Medulla oblongata (tissue), 1 donor: ENCODE measurements at regions not wholly inside any gene's neighbourhood (a gene's known extent, or its start where the extent isn't known, plus 50 kb on each side); places are given as distances from the start of the nearest gene placed in this dataset.

Experiments
- DNase-seq: peaks from one replicate; pipeline ENCODE4 v3.0.0-alpha.2; 2015; ENCODE audit errors: extremely low spot score

DNA sequence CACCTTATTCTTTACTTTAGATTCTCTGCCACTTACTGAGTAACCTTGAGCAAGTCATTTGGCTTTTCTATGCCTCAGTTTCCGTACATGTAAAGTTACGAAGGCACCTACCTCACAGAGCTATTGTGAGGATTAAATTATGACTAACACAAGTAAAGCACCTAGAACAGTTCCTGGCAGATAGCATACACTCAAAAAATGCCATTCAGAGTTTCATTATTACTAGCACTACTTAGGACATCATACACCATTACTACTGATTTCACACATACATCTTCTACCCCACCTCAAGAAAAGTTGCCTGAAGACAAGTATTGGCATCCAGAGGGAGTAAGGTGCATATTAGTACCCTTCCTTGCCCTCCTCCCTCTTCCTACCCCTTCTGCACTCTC is 107.8 kb downstream of the OGFRL1 start:
- no peak for DNase-seq

DNA sequence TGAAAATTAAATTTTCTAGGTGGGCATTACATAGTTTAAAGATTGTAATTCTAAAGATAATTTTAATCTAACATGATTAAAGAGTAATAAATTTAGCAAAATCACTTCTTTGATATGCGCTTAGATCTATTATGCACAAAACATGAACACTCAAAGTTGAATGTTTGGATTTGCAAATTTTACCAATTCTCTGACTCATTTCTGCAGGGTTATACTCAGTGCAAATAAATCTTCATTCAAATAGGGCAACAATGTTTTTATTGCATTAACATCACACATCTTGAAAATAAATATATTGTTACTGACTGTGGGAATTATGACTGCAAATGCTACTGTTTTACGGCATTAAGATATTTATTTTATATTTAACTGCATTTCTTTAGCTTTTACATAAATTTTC is 110.7 kb downstream of the OGFRL1 start:
- no peak for DNase-seq

DNA sequence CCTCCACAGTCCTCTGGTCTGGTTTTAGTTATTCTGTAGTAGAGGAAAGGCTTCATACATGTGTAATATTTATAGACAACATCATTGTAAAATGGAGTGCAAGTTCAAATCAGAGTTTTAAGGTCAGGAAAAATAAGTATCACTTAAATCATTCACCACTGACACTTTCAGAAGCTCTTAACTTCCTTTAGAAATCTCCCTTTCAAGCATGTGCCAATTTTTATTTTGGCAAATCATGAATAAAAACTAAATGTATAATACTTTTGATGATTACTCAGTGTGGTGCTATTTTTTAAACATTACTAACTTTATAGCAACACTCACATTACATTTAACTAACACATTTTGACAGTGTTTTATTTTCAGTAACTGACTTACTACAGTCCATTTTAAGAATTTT is 112.2 kb downstream of the OGFRL1 start:
- no peak for DNase-seq

DNA sequence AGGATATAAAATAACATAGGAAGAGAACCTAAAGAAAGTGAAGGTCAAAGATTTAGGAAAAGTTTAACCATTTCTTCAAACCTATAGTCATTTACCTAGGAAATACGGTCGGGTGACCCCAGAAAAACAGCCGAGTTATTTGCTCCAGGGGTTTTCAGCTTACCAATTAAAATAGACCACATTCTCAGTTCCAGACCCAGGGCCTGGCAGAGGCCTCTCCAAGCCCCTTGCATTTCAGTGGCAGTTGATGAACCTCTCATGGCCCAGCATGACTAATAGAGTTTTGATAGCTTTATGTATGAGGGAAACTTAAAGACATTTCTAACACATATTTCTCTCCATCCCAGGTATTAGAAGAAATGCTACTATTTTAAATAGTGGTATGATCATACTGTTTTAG is 113.5 kb downstream of the OGFRL1 start:
- no peak for DNase-seq

DNA sequence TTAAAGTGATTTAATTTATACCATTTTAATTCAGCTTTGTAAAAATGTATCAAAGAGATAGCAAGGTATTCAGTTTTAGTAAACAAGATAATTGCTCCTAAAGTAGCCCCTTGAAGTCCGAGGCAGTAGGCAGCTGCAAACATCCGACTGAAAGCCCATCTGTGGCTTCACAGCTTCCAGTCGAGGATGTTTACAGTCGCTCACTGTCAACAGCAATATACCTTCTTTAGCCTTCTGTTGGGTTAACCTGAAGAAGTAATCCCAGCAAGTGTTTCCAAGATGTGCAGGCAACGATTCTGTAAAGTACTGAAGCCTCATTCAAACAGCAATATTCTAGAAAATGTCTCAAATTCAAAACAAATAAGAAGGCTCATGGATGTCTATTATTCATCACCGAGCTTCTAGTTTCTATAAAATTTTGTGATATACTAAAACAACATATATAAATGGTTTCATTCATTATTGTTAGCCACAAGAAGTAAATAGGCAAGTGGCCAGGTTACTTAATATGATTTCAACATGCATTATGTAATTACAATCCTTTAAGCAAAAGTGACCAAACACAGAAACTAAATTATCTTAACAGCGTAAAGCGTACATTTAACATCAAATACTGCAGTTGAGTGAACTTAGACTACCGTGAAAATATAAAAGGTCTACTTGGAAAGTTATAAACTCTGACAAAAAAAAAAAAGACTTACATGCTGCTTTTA is 115.0 kb downstream of the OGFRL1 start:
- DNase-seq, result no peak

DNA sequence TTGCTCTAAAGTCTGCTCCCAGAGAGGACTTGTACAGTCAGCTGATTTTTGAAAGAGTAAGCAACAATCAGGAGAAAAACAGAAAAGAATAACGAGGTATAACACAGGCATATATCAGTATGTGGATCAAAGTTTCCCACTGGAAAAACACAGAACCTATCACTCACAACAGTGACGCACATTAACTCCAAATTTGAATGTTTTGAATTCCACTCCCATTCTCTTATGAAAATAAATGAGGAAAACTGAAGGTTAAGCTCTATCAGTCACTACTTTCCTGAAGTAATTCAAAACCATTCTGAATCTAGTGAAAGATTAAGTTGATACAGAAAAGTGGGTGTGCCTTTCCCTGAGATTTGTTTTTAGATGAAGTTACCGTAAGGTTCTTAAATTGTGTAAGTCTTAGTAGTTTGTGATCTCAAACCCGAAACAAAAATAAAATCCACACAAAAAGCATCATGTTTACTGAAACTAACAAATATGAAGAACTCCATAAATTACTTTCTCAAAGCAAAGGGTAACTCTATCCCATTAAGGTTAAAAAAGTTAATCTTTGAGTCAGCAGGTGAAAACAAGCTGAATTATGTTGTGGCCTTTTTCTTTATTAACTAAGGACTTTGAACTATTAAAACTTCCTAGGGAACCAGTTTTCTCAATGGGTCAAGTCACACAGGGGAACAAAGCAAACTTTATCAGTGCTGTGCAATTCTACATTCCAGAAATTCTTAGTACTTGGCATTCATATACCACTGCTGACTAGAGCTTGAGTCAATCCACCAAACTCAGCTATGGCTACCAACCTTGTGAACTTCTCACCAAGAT is 115.7 kb downstream of the OGFRL1 start:
- no peak for DNase-seq

DNA sequence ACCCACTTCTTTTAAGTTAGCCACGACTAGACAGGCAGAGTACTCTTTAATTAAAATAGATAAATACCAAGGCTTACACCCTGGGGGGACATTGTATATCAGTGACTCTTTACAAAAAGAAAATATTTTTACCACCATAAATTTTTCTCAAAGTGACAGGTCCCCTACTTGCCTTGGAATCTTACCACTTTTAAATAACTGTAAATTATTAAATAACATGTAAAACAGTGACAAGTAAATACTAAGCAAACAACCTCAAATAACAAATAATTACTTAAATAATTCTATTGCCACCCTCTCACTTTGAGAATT is 116.3 kb downstream of the OGFRL1 start:
- DNase-seq, result no peak

DNA sequence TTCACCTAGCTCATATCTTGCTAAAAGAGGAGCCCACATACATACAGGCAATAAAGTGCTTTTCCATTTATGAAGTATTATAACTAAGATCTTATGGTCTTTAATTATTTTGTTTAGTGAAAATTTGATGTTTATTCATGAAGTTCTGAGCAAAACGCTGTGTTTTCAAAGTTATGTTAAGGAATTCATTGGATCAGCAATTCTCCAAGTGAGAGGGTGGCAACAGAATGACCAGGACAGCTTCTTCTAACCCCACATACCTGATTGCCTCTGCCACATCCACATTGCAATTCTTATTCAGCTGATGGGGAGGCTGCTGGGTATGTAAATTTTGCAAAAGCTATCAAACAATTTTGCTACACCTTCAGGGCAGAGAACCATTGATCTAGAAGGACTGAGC is 116.8 kb downstream of the OGFRL1 start:
- no peak for DNase-seq

DNA sequence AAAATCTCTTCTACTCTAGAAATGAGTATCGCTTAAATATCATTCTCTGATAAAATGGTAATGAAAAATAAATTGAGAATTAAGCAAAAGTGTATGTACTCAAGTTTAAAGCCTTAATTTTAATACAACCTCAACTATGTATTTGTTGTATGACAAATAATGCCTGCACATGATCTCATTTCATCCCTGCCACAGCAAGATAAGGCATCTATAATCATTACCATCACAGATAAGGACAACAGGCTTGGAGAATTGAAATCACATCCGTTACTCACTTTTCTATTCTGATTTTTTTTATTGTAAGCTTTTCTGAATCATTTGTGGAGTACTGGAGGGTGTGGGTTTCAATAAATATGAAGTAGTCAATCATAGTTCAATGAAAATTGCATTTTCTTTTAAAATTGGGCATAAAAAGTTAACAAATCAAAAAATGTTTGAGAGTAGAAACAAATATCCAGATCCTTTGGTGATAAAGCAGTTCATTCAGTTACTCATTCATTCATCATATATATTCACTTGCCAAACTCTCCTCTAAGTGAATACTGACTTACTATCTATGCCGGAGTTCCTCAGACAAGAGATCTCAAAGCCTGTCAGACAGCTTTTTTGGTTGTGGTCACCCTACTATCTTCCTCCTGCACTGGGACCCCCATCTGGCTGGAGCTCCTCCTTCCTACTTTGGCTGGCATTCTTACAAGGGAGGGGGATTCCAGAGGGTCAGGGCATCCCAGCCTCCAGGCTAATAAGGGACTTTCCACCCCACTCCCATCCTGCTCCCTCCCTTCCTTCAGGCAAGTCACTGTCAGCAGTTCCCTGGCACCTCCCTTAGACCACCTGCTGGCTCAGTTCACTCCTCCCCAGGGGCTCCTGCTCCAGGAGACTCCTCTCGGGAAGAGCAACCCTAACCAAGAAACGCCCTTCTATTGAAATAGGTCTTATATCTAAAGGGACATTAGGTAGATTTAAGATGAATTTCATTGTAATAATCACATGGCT is 118.6 kb downstream of the OGFRL1 start:
- no peak for DNase-seq

DNA sequence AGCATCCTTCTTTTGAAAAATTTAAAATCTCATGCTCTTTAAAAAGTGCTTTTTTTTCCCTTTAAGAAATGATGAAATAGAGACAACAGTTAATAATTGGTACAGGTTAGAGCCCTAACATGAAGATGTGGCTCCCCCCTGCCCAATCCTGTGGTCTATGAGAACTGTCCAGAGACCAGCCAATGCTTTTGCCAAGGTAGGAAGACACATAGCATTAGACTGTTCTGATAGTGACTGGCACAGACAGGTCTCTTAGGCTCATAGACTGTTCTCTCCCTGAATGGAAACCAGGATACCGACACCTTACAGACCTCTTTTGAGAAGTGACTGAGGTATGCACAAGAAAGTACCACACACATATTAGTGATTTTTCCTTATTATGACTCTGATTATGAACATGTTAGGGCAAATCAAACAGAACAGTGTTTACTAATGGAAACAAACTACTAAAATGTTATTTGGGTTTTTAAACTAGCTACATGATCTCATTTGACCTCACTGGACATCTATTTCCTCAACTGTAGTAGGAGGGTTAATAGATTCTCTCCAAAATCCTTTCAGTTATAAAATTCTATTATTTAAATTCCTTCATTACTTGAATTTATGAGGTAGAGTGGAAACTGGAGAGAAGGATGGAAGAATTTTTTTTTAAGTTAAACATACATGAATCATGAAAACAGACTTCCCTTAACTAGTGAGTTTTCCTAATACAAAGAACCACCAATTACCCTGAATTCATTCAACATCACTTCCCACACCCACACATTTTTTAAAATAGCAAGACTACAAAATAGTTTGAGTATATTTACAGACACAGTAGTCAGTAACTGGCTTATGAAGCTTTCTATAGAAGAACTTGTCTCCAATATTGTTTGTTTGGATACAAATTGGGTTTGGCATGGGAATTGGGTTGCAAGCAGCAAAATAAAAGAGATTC is 120.4 kb downstream of the OGFRL1 start:
- no peak for DNase-seq

DNA sequence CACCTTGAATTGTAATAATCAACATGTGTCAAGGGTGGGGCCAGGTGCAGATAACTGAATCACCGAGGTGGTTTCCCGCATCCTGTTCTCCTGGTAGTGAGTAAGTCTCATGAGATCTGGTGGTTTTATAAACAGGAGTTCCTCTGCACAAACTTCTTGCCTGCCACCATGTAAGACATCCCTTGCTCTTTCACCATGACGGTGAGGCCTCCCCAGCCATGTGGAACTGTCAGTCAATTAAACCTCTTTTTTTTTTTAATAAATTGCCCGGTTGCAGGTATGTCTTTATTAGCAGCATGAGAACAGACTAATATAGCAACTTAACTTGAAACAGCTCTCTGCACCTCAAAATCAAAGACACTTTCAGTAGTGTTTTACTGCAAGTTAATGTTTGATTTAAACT is 121.6 kb downstream of the OGFRL1 start:
- DNase-seq, result no peak

DNA sequence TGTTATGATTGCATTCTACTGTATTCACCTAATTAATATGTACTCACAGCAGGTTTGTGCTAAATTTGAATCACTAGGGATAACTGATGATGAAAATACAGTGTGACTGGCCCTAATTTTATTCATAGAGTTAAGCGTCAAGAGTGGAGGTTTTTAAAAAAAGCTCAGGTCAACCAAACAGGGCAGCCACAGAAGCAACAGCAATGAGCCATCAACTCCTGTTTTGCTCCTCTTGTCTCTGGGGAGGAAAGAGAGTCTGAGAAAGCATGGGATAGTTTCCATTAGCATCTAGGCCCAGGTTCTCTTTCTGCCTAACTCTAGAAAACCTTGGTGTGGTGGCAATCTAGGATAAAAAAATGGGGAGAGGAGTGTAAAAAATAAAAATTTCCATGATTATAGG is 122.1 kb downstream of the OGFRL1 start:
- DNase-seq, result no peak

DNA sequence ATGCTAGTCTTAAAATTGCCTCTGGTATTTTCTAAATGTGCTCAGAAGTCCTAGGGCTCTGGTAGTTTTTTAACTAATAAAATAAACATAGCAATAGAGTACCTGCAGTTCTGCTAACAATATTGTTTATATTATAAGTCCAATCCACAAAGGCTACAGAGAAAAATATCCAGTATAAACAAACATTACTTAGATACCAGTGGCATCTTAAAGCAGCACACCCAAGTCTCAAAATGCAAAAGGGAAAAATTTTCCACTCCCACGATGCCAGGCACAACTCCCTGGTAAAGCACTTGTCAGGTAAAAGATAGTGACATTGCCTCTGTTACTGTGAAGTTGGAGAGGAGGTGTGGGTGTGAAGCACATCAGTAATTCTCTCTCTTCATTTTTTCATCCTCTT is 123.3 kb downstream of the OGFRL1 start:
- DNase-seq, result no peak

DNA sequence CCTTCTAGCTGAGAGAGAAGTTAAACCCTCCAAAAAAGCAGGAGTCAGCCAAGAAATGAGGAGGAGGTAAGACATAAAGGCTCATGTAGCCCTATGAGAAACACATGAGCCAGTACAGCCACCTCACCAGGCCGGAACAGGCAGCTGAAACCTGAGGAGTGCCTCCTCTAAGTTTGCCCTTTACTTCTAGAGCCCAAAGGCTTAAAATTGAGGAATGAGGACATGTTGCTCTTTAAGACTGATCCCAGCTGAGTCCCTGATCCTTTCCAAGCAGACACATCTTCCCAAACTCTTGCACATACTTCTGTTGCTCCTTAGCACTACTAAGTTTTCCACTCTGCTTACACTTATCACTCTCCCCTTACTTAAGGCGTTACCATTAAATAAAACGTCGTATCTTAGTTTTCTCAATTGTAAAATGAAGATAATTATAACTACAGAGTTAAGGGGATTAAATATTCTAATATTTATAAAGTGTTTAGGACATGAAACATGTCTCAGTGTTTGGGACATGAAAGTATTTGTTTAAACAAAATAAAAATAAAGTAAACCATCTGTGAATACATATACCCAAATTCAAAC is 124.0 kb downstream of the OGFRL1 start:
- no peak for DNase-seq

DNA sequence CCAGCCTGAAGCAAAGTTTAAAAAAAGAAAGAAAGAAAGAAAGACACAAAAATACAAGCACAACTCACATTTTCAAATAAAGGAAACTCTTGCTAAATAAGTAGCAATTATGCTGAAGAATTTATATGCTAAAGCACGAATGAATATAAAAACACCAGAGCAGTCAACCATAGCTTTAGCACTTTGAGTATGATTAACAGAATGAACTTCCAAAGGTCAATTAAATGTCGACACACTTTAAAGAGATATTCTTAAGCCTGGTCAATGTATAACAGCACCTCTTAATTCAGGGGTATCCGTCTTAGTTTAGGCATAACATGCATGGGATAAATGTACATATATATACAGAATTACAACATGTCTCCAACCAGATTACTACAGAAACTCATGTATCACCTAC is 125.9 kb downstream of the OGFRL1 start:
- DNase-seq, result no peak

DNA sequence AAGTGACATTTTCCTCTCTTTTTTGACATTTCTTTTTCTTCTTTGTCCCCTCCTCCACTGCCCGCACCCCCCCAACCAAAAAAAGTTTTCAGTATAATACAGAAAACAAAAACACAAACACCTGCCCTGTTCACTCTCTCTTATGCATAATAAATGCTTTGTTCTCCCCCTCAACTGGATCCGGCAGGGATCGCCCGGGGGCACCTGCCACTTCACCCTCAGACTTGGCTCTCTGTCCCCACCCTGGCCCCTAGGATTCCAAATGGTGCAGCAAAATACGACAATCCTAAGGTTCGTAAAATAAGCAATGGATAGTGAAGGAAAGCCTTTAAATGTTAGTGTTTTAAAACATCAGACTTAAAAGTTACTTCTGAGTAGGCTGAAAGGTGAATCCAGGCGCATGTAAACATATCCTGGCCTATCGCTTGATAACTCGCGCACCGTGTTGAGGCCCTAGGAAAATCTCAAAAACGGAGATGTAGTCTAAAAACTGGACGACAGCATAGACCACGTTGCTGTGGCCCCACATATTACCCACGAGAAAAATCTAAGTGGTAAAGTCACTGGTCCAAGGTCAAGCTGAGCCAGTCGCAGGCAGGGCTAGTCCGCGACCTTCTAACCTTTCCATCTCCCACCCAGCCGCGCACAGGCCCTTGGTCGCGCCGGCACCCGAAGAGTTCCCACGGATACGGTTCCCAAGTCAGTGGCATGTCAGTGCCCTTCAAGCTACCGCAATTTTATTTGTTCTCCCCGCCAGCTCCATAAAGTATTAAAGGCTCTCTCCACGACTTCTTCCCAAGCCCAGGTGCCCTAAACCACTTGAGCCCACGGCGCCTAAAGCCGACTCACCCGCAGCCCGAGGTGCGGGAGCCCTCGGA is 130.8 kb downstream of the OGFRL1 start:
- DNase-seq, result no peak

DNA sequence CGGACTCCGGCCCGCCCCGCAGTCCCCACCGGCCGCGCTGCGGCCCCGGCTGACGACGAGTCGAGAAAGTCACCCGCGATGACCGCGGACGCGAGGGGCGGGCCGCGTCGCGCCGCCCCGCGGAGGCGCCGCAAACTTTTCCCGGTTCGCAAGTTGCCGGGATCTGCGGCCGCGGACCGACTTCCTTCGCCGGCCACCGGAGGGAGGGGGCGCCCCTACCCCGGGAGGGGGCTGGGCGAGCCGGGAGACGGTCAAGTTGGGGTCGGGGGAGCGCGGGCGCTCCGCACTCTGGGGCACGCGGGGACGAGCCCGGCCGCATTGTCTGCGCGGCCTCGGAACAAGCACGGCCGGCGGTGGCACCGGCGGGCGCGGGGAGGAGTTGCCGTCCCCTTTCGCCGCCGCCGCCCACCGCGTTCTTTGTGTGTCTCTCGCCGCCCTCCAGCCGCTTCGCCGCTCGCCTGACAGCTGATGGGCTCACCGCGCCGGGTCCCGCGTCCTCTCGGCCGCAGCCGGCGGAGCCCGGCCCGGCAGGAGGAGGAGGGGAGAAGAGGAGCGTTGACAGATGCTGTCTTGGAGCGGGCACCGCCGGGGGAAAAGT is 131.6 kb downstream of the OGFRL1 start:
- DNase-seq, result peak; percentile 62

DNA sequence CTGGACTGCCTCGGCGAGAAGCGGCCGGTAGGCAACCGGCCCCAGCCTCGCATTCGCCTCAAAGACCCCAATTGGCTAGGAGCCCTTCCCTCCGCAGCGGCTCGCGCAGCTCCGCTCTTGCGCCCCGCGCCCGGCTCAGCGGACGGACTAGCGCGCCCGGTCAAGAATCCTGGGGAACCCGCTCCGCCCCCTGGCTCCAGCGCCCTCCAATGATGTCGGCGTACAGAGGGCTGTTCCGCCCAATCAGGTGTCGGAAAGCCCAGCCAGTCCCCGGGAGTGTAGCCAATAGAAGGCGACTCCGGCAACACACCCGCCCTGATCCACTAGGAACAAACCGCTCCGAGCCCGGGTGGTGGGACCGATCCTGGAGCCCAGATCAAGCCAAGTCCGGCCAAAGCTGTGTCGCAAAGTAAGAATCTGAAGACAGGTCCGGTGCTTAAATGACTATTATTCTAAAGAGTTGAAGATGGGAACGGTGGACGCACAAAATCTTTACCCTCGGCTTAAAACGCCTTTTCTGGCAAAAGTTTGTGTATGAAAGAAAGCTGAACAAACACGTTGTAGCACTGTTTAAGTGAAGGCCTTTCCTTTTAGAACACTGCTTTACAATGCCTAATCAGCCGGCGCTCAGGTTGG is 132.2 kb downstream of the OGFRL1 start:
- DNase-seq, result peak; percentile 98

DNA sequence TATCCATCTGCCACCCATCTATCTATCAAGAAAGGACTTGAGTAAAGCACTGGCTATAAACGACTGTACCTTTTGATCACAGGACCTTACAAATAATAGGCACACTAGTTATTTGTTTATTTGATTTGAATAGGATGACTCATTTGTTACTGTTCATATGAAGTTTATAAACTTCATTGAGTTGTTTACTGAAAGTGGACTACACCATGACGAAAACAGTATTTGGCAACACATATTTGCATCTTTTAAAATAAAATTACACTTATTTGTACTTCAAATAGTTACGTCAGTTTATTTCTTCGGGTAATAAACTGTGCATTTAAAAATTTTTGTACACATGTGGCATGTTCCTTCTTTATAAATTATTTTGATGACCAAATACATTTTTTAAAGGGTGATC is 133.0 kb downstream of the OGFRL1 start:
- DNase-seq, result no peak
